LNCaP clone FGC (cell line): ENCODE measurements at regions not wholly inside any gene's neighbourhood (a gene's known extent, or its start where the extent isn't known, plus 50 kb on each side); places are given as distances from the start of the nearest gene placed in this dataset.
"Not testable (repeated sequence)": the region's sequence is repeated elsewhere in the genome, so short reads cannot be mapped to it uniquely, and the experiment has no call there.

ENCODE experiments used
- DNase-seq: peaks from one replicate; pipeline ENCODE4 v3.0.0-alpha.2; 2011; ENCODE audit warnings: low read depth
- H3K4me3 ChIP-seq: 2 replicates; pipeline ENCODE4 v1.5.1; 2011; ENCODE audit warnings: mild to moderate bottlenecking, low read depth, low read length, control low read depth
- CTCF ChIP-seq: IDR thresholded peaks from 2 replicates; pipeline ENCODE4 v1.5.1; 2012; ENCODE audit warnings: mild to moderate bottlenecking; ENCODE audit not compliant: control insufficient read depth, insufficient read depth; ENCODE audit errors: extremely low read depth

- DNase-seq: no peak
- TF ChIP-seq CTCF: no peak
- H3K4me3 ChIP-seq: no peak overlapping the region
Measured at GRCh38 chr4:14415146-14415545, 587.1 kb upstream of the CPEB2 start.

- DNase-seq: no peak
- H3K4me3 ChIP-seq: no peak overlapping the region
- TF ChIP-seq CTCF: no peak
Measured at GRCh38 chr4:14419516-14419915, 582.8 kb upstream of the CPEB2 start.

- not testable (repeated sequence) for H3K4me3 ChIP-seq, DNase-seq
Measured at GRCh38 chr4:14426297-14426696, 576.0 kb upstream of the CPEB2 start.

GRCh38 chr4:14428125-14428524, 574.2 kb upstream of the CPEB2 start:
- DNase-seq: no peak
- no peak overlapping the region for H3K4me3 ChIP-seq
- no peak for TF ChIP-seq CTCF

GRCh38 chr4:14431155-14432134, 570.8 kb upstream of the CPEB2 start:
- no peak for DNase-seq
- no peak for TF ChIP-seq CTCF
- no peak overlapping the region for H3K4me3 ChIP-seq

GRCh38 chr4:14434483-14434882, 567.8 kb upstream of the CPEB2 start:
- DNase-seq: no peak
- TF ChIP-seq CTCF: no peak
- no peak overlapping the region for H3K4me3 ChIP-seq

GRCh38 chr4:14434916-14435315, 567.4 kb upstream of the CPEB2 start:
- no peak for TF ChIP-seq CTCF
- no peak for DNase-seq
- no peak overlapping the region for H3K4me3 ChIP-seq
